ENCODE measurements at regions not wholly inside any gene's neighbourhood (a gene's known extent, or its start where the extent isn't known, plus 50 kb on each side); places are given as distances from the start of the nearest gene placed in this dataset.
"Not testable (repeated sequence)": the region's sequence is repeated elsewhere in the genome, so short reads cannot be mapped to it uniquely, and the experiment has no call there.

DNA sequence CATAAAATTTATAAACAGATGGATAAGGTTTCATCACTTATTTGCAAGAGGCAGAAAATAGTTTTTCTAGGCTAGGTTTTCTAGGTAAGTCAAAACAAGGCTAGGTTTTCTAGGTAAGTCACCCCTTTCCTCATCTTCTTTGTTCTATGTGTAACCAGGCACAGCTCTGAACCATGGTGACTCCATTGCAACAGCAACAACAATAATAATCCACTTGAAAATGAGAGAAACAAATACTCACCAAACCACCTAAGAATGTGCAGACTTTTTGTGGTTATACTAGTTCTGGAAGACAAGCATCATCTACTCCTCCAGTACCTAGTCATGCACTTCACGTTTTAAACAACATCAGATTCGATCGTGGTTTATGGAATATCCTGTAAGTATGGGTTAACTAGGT, 237.4 kb upstream of the ACVR2A start:
- no peak for DNase-seq (ENCODE audit: low read depth)
- TF ChIP-seq, protein P1, sequence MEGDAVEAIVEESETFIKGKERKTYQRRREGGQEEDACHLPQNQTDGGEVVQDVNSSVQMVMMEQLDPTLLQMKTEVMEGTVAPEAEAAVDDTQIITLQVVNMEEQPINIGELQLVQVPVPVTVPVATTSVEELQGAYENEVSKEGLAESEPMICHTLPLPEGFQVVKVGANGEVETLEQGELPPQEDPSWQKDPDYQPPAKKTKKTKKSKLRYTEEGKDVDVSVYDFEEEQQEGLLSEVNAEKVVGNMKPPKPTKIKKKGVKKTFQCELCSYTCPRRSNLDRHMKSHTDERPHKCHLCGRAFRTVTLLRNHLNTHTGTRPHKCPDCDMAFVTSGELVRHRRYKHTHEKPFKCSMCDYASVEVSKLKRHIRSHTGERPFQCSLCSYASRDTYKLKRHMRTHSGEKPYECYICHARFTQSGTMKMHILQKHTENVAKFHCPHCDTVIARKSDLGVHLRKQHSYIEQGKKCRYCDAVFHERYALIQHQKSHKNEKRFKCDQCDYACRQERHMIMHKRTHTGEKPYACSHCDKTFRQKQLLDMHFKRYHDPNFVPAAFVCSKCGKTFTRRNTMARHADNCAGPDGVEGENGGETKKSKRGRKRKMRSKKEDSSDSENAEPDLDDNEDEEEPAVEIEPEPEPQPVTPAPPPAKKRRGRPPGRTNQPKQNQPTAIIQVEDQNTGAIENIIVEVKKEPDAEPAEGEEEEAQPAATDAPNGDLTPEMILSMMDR (conservative IDR thresholded peaks at IDR 0.05; ENCODE audit: low read depth, low read length): no peak
- no peak overlapping the region for H3K4me3 ChIP-seq (ENCODE audit: low read depth, low read length)

DNA sequence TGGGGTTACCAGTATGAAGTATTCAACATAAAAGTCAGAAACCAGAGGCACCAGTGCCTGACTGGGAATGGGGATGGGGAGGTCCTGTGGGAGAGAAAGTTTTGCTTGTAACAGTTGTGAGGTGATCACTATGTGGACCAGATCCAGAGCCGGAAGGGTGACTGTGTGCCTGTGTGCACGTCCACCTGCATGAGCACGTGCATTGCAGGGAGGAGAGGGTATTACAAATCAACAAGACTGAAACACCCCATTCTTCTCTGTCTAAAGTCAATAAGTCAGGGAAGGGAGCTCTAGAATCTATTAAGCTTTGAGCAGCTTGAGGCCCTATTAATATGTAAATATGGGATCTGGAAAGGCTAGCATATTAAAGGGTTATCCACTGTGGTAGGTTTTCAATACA, 241.0 kb upstream of the ACVR2A start:
- TF ChIP-seq, protein P1 (conservative IDR thresholded peaks at IDR 0.05; ENCODE audit: low read depth, low read length): no peak
- no peak for DNase-seq (ENCODE audit: low read depth)
- H3K4me3 ChIP-seq (ENCODE audit: low read depth, low read length): no peak overlapping the region

DNA sequence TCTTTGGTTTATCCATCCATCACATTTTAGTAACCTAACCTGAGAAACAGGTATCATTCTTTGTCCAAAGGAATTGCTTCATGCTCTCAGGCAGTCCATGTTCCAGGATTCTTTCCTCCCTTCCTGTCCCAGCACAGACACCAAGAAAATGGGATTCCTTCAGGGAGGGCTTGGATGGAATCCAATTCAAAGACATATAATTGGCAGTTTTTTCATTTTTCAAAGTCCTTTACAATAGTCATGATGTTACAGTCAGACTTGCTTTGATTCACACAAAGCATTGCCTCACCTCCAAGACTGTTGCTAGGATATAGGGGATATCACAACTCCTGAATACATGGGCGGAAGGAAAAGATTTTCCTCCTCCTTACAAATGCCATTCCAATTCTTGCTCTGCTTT, 241.4 kb upstream of the ACVR2A start:
- TF ChIP-seq, protein P1 (conservative IDR thresholded peaks at IDR 0.05; ENCODE audit: low read depth, low read length): no peak
- H3K4me3 ChIP-seq (ENCODE audit: low read depth, low read length): no peak overlapping the region
- DNase-seq (ENCODE audit: low read depth): no peak

GRCh38 chr2:147600646-147601045, 244.2 kb upstream of the ACVR2A start:
- TF ChIP-seq, protein P1 (conservative IDR thresholded peaks at IDR 0.05; ENCODE audit: low read depth, low read length): no peak
- H3K4me3 ChIP-seq (ENCODE audit: low read depth, low read length): no peak overlapping the region
- no peak for DNase-seq (ENCODE audit: low read depth)

GRCh38 chr2:147600223-147600622, 244.6 kb upstream of the ACVR2A start:
- TF ChIP-seq, protein P1 (conservative IDR thresholded peaks at IDR 0.05; ENCODE audit: low read depth, low read length): no peak
- peak; percentile 69 for DNase-seq (ENCODE audit: low read depth)
- H3K4me3 ChIP-seq (ENCODE audit: low read depth, low read length): no peak overlapping the region

- TF ChIP-seq, protein P1 (conservative IDR thresholded peaks at IDR 0.05; ENCODE audit: low read depth, low read length): no peak
- DNase-seq (ENCODE audit: low read depth): no peak
Measured at GRCh38 chr2:147595200-147595599, 249.6 kb upstream of the ACVR2A start.

DNA sequence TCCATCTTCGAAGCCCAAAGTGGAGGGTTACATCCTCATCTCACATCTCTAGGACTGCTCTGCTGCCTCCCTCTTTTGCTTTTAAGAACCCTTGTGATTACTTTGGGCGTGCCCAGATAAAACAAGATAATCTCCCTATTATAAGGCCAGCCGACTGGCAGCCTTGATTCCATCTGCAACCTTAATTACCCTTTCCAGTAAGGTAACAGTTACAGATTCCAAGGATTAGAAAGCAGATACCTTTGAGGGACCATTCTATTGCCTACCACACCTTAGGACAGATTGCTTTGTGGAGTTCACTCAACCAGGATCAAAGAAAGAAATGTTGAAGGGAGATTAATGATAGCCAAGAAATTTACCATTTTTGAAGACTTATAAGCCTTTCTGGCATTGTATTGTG, 250.8 kb upstream of the ACVR2A start:
- TF ChIP-seq, protein P1 (conservative IDR thresholded peaks at IDR 0.05; ENCODE audit: low read depth, low read length): no peak
- DNase-seq (ENCODE audit: low read depth): no peak
- no peak overlapping the region for H3K4me3 ChIP-seq (ENCODE audit: low read depth, low read length)

More at GRCh38 chr2:147595200-147595599, 249.6 kb upstream of the ACVR2A start:
- no peak overlapping the region for H3K4me3 ChIP-seq (ENCODE audit: low read depth, low read length)

- DNase-seq (ENCODE audit: low read depth); H3K4me3 ChIP-seq (ENCODE audit: low read depth, low read length): not testable (repeated sequence)
Measured at GRCh38 chr2:147592784-147593183, 252.0 kb upstream of the ACVR2A start.
